ENCODE measurements at regions not wholly inside any gene's neighbourhood (a gene's known extent, or its start where the extent isn't known, plus 50 kb on each side); places are given as distances from the start of the nearest gene placed in this dataset.
"Not testable (repeated sequence)": the region's sequence is repeated elsewhere in the genome, so short reads cannot be mapped to it uniquely, and the experiment has no call there.

DNA sequence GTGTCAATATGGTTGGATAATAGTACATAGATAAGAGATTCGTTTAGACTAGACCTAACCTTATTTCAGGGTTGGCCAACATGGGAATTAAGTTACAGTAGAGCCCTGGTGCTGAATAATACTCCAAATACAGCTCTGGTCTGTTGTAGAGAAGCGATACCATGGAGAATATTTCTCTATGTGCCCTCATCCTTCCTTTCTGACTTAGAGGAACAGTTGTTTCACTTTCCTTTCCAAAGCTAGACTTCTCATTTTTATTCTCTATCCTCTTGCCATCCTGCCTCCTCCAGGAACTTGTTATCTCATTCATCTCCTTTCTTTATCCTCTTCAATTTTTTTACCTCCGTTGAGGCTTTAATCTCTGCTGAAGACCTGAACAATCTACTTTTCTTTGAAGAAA is 68.9 kb downstream of the EDN1 start:
- no peak overlapping the region for H3K14ac ChIP-seq (ENCODE audit: low read length)
- no peak overlapping the region for H2BK120ac ChIP-seq (ENCODE audit: low read depth, low read length)
- no peak overlapping the region for H3K4me3 ChIP-seq (ENCODE audit: low read length in 2 of 2)
- H3K9ac ChIP-seq (ENCODE audit: low read depth, low read length, poor library complexity), result no peak overlapping the region
- H3K23ac ChIP-seq (ENCODE audit: low read depth, low read length, poor library complexity), result no peak overlapping the region
- H3K4me1 ChIP-seq (ENCODE audit: control insufficient read depth in 2 of 2, insufficient read depth in 1 of 2, low read depth in 1 of 2, low read length in 2 of 2), result peaks cover 0 to 3% of the 10 kb centered on the region in 2 donors
- no peaks in the 10 kb centered on the region for H3K36me3 ChIP-seq (replicated peaks in 1 of 2; ENCODE audit: control insufficient read depth in 2 of 2, insufficient read depth in 2 of 2, low read length in 2 of 2)
- H2AK5ac ChIP-seq (ENCODE audit: low read depth, low read length), result no peak overlapping the region
- no peak overlapping the region for H4K91ac ChIP-seq (ENCODE audit: low read depth, low read length, poor library complexity)
- no peak overlapping the region for H3K4me2 ChIP-seq (ENCODE audit: insufficient read depth, low read length, poor library complexity, severe bottlenecking)
- H2AFZ ChIP-seq (ENCODE audit: low read length), result no peak overlapping the region
- no peak overlapping the region for H3K18ac ChIP-seq (ENCODE audit: low read length)
- no peak overlapping the region for H2BK12ac ChIP-seq (ENCODE audit: low read length)
- no peaks in the 10 kb centered on the region for H3K27me3 ChIP-seq (ENCODE audit: control insufficient read depth in 3 of 3, insufficient read depth in 3 of 3, low read depth in 1 of 3, low read length in 3 of 3)
- no peak overlapping the region for H2BK15ac ChIP-seq (ENCODE audit: low read length)
- H2BK5ac ChIP-seq (ENCODE audit: low read length), result no peak overlapping the region
- H3K9me3 ChIP-seq (replicated peaks in 1 of 2; ENCODE audit: control insufficient read depth in 2 of 2, insufficient read depth in 1 of 2, low read depth in 1 of 2, low read length in 2 of 2), result peaks cover 0 to 2% of the 10 kb centered on the region in 2 donors
- no peak overlapping the region for H4K8ac ChIP-seq (ENCODE audit: low read depth, low read length)
- H3K79me1 ChIP-seq (ENCODE audit: low read depth, low read length), result no peaks in the 10 kb centered on the region
- whole genome bisulfite sequencing, 2 donors (ENCODE audit: extremely low coverage in 2 of 2, insufficient read length in 2 of 2, insufficient replicate concordance in 1 of 2), result no CpG with 5 or more reads among the region's 3 CpGs
- H3K4ac ChIP-seq (ENCODE audit: low read length), result no peak overlapping the region
- DNase-seq (ENCODE audit: low spot score), result no peak
- no peak overlapping the region for H3K27ac ChIP-seq (replicated peaks; ENCODE audit: low read length)

DNA sequence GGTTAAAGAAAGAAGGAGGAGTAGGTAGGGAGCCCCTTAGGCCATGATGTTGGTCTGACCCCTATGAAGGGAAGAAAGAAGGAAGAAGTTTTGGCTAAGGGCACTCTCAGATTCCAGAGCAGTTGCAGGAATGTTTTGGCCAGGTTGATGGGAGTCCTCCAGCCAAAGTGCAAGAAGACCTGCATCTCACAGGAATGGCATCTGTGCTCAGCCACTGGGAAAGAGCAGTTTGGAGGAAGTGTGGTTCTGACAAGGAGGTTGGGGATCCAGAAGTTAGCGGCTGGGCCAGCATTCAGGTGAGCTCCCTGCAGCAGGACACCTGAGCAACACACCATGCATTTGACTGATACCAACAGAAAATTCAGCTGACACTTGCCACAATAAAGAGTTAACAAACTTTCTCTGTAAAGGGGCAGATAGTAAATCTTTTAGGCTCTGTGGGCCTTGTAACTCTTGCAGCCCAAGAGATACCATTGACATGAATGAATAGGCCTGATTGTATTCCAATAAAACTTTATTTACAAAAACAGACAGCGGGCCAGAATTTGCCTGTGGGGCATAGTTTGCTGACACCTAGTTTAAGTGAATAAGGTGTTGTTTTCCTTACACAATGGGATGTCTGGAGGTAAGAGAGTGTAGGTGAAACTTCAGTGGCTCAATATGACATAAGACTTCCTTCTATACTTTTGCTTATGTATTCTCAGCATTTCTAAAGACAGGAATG is 71.0 kb downstream of the EDN1 start:
- Histone ChIP-seq H2AK5ac (ENCODE audit: low read depth, low read length) (no peak overlapping the region), H3K14ac (ENCODE audit: low read length) (no peak overlapping the region), H3K4me1 (ENCODE audit: control insufficient read depth in 2 of 2, insufficient read depth in 1 of 2, low read depth in 1 of 2, low read length in 2 of 2) (peaks cover 6 to 7% of the 10 kb centered on the region in 2 donors), H3K23ac (ENCODE audit: low read depth, low read length, poor library complexity) (no peak overlapping the region), H3K4me3 (ENCODE audit: low read length in 2 of 2) (no peak overlapping the region), H3K4ac (ENCODE audit: low read length) (no peak overlapping the region), H2BK12ac (ENCODE audit: low read length) (no peak overlapping the region), H3K27me3 (ENCODE audit: control insufficient read depth in 3 of 3, insufficient read depth in 3 of 3, low read depth in 1 of 3, low read length in 3 of 3) (no peaks in the 10 kb centered on the region), H4K91ac (ENCODE audit: low read depth, low read length, poor library complexity) (no peak overlapping the region), H2BK120ac (ENCODE audit: low read depth, low read length) (no peak overlapping the region), H3K4me2 (ENCODE audit: insufficient read depth, low read length, poor library complexity, severe bottlenecking) (no peak overlapping the region), H3K9ac (ENCODE audit: low read depth, low read length, poor library complexity) (no peak overlapping the region), H2AFZ (ENCODE audit: low read length) (no peak overlapping the region), H3K79me1 (ENCODE audit: low read depth, low read length) (no peaks in the 10 kb centered on the region), H3K18ac (ENCODE audit: low read length) (no peak overlapping the region), H4K8ac (ENCODE audit: low read depth, low read length) (no peak overlapping the region), H3K27ac (replicated peaks; ENCODE audit: low read length) (no peak overlapping the region), H2BK5ac (ENCODE audit: low read length) (no peak overlapping the region), H3K9me3 (replicated peaks in 1 of 2; ENCODE audit: control insufficient read depth in 2 of 2, insufficient read depth in 1 of 2, low read depth in 1 of 2, low read length in 2 of 2) (peaks cover 0 to 2% of the 10 kb centered on the region in 2 donors), H2BK15ac (ENCODE audit: low read length) (no peak overlapping the region), H3K36me3 (replicated peaks in 1 of 2; ENCODE audit: control insufficient read depth in 2 of 2, insufficient read depth in 2 of 2, low read length in 2 of 2) (no peaks in the 10 kb centered on the region)
- no peak for DNase-seq (ENCODE audit: low spot score)
- no CpG with 5 or more reads among the region's 2 CpGs for WGBS, 2 donors (ENCODE audit: extremely low coverage in 2 of 2, insufficient read length in 2 of 2, insufficient replicate concordance in 1 of 2)

DNA sequence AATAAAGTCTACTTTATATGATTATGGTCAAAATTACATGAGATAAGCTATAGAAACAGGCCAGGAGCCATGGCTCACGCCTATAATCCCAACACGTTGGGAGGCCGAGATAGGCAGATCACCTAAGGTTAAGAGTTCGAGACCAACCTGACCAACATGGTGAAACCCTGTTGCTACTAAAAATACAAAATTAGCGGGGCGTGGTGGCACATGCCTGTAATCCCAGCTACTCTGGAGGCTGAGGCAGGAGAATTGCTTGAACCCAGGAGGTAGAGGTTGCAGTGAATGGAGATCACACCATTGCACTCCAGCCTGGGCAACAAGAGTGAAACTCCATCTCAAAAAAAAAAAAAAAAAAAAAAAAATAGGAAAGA is 73.1 kb downstream of the EDN1 start:
- H3K18ac ChIP-seq (ENCODE audit: low read length); H3K27ac ChIP-seq (replicated peaks; ENCODE audit: low read length); H2AFZ ChIP-seq (ENCODE audit: low read length); H2BK5ac ChIP-seq (ENCODE audit: low read length); H3K79me1 ChIP-seq (ENCODE audit: low read depth, low read length); H4K8ac ChIP-seq (ENCODE audit: low read depth, low read length); H3K4me2 ChIP-seq (ENCODE audit: insufficient read depth, low read length, poor library complexity, severe bottlenecking); H3K9me3 ChIP-seq (replicated peaks in 1 of 2; ENCODE audit: control insufficient read depth in 2 of 2, insufficient read depth in 1 of 2, low read depth in 1 of 2, low read length in 2 of 2); H2BK120ac ChIP-seq (ENCODE audit: low read depth, low read length); H2AK5ac ChIP-seq (ENCODE audit: low read depth, low read length); H2BK12ac ChIP-seq (ENCODE audit: low read length); H3K4me3 ChIP-seq (ENCODE audit: low read length in 2 of 2); H3K4me1 ChIP-seq (ENCODE audit: control insufficient read depth in 2 of 2, insufficient read depth in 1 of 2, low read depth in 1 of 2, low read length in 2 of 2); H3K23ac ChIP-seq (ENCODE audit: low read depth, low read length, poor library complexity); H3K9ac ChIP-seq (ENCODE audit: low read depth, low read length, poor library complexity); DNase-seq (ENCODE audit: low spot score); H2BK15ac ChIP-seq (ENCODE audit: low read length); H3K36me3 ChIP-seq (replicated peaks in 1 of 2; ENCODE audit: control insufficient read depth in 2 of 2, insufficient read depth in 2 of 2, low read length in 2 of 2); H3K4ac ChIP-seq (ENCODE audit: low read length); H3K14ac ChIP-seq (ENCODE audit: low read length); H4K91ac ChIP-seq (ENCODE audit: low read depth, low read length, poor library complexity); H3K27me3 ChIP-seq (ENCODE audit: control insufficient read depth in 3 of 3, insufficient read depth in 3 of 3, low read depth in 1 of 3, low read length in 3 of 3): not testable (repeated sequence)
- WGBS, 2 donors (ENCODE audit: extremely low coverage in 2 of 2, insufficient read length in 2 of 2, insufficient replicate concordance in 1 of 2), result no CpG with 5 or more reads among the region's 6 CpGs

DNA sequence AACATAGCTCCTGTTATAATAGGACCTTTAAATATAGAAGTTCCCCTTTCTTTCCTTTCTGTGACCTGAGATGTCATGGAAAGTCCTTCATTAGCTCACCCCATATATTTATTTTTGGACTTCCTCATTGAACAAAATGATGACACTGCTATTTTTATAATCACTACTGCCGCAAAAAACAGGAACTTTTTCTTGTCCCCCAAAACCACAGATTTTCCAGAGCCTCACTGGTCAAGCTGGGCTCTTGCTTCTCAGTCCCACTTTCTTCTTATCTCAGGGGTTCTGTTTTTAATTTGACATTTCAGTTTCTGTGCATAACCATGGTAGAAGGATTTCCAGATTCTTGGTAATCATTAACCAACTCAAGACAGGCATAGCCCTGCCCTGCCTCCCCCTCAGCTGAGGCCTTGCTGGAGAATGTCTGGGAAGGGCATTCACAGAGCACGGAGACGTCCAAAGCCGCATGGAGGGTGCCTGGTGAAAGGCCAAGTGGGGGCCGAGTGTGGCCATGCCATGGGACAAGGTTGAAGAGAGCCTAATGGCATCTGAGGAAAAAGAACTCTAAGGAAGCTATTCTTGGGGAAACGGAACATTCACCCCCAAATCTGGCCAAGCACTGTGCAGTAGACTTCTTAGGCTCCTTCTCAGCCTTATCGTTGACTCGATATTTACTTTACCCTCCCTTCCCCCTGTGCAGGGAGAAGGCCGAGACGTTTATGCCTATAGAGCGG is 73.7 kb downstream of the EDN1 start:
- Histone ChIP-seq H3K23ac (ENCODE audit: low read depth, low read length, poor library complexity) (no peak overlapping the region), H2BK5ac (ENCODE audit: low read length) (no peak overlapping the region), H3K79me1 (ENCODE audit: low read depth, low read length) (no peaks in the 10 kb centered on the region), H3K14ac (ENCODE audit: low read length) (no peak overlapping the region), H3K27me3 (ENCODE audit: control insufficient read depth in 3 of 3, insufficient read depth in 3 of 3, low read depth in 1 of 3, low read length in 3 of 3) (no peaks in the 10 kb centered on the region), H2AFZ (ENCODE audit: low read length) (no peak overlapping the region), H3K18ac (ENCODE audit: low read length) (no peak overlapping the region), H3K4ac (ENCODE audit: low read length) (no peak overlapping the region), H2BK12ac (ENCODE audit: low read length) (no peak overlapping the region), H2BK15ac (ENCODE audit: low read length) (no peak overlapping the region), H2AK5ac (ENCODE audit: low read depth, low read length) (no peak overlapping the region), H3K36me3 (replicated peaks in 1 of 2; ENCODE audit: control insufficient read depth in 2 of 2, insufficient read depth in 2 of 2, low read length in 2 of 2) (no peaks in the 10 kb centered on the region), H3K4me3 (ENCODE audit: low read length in 2 of 2) (no peak overlapping the region), H4K8ac (ENCODE audit: low read depth, low read length) (no peak overlapping the region), H3K9ac (ENCODE audit: low read depth, low read length, poor library complexity) (no peak overlapping the region), H4K91ac (ENCODE audit: low read depth, low read length, poor library complexity) (no peak overlapping the region), H3K4me1 (ENCODE audit: control insufficient read depth in 2 of 2, insufficient read depth in 1 of 2, low read depth in 1 of 2, low read length in 2 of 2) (peaks cover 6 to 7% of the 10 kb centered on the region in 2 donors), H3K4me2 (ENCODE audit: insufficient read depth, low read length, poor library complexity, severe bottlenecking) (no peak overlapping the region), H2BK120ac (ENCODE audit: low read depth, low read length) (no peak overlapping the region), H3K27ac (replicated peaks; ENCODE audit: low read length) (no peak overlapping the region), H3K9me3 (replicated peaks in 1 of 2; ENCODE audit: control insufficient read depth in 2 of 2, insufficient read depth in 1 of 2, low read depth in 1 of 2, low read length in 2 of 2) (peaks cover 0 to 2% of the 10 kb centered on the region in 2 donors)
- WGBS, 2 donors (ENCODE audit: extremely low coverage in 2 of 2, insufficient read length in 2 of 2, insufficient replicate concordance in 1 of 2), result no CpG with 5 or more reads among the region's 11 CpGs
- no peak for DNase-seq (ENCODE audit: low spot score)
